Jurkat, Clone E6-1 (cell line): ENCODE measurements at regions not wholly inside any gene's neighbourhood (a gene's known extent, or its start where the extent isn't known, plus 50 kb on each side); places are given as distances from the start of the nearest gene placed in this dataset.

ENCODE experiments used
- DNase-seq: peaks from one replicate; pipeline ENCODE4 v3.0.0-alpha.2; 2011; ENCODE audit warnings: low read depth, low spot score
- H3K4me3 ChIP-seq: 2 replicates; pipeline ENCODE4 v1.5.1; 2011; ENCODE audit warnings: mild to moderate bottlenecking, low read length, control low read depth, moderate library complexity

- H3K4me3 ChIP-seq: no peak overlapping the region
- DNase-seq: no peak
Observed at GRCh38 chr11:97279341-97279740, 889.5 kb downstream of the JRKL start.

GRCh38 chr11:97280347-97280746 is 890.5 kb downstream of the JRKL start:
- no peak overlapping the region for H3K4me3 ChIP-seq
- DNase-seq: no peak

- H3K4me3 ChIP-seq: no peak overlapping the region
- DNase-seq: no peak
Observed at GRCh38 chr11:97289823-97290222, 900.0 kb downstream of the JRKL start.

- no peak for DNase-seq
- H3K4me3 ChIP-seq: no peak overlapping the region
Observed at GRCh38 chr11:97290464-97291041, 900.7 kb downstream of the JRKL start.

- peak; percentile 17 for DNase-seq
- H3K4me3 ChIP-seq: no peak overlapping the region
Observed at GRCh38 chr11:97296301-97296700, 906.5 kb downstream of the JRKL start.

- no peak overlapping the region for H3K4me3 ChIP-seq
- DNase-seq: no peak
Observed at GRCh38 chr11:97309291-97309690, 919.5 kb downstream of the JRKL start.

- no peak overlapping the region for H3K4me3 ChIP-seq
- no peak for DNase-seq
Observed at GRCh38 chr11:97325693-97326092, 935.9 kb downstream of the JRKL start.

GRCh38 chr11:97332271-97332670 is 942.5 kb downstream of the JRKL start:
- no peak overlapping the region for H3K4me3 ChIP-seq
- no peak for DNase-seq

- no peak for DNase-seq
- H3K4me3 ChIP-seq: no peak overlapping the region
Observed at GRCh38 chr11:97336064-97336463, 946.3 kb downstream of the JRKL start.

- H3K4me3 ChIP-seq: no peak overlapping the region
- DNase-seq: no peak
Observed at GRCh38 chr11:97345032-97345431, 955.2 kb downstream of the JRKL start.

- DNase-seq: no peak
- no peak overlapping the region for H3K4me3 ChIP-seq
Observed at GRCh38 chr11:97349201-97349600, 959.4 kb downstream of the JRKL start.

- no peak for DNase-seq
- H3K4me3 ChIP-seq: no peak overlapping the region
Observed at GRCh38 chr11:97351939-97352338, 962.1 kb downstream of the JRKL start.

GRCh38 chr11:97354026-97354425 is 964.2 kb downstream of the JRKL start:
- H3K4me3 ChIP-seq: no peak overlapping the region
- no peak for DNase-seq

GRCh38 chr11:97354576-97354975 is 964.8 kb downstream of the JRKL start:
- DNase-seq: no peak
- H3K4me3 ChIP-seq: no peak overlapping the region

GRCh38 chr11:97355230-97355629 is 965.4 kb downstream of the JRKL start:
- DNase-seq: no peak
- no peak overlapping the region for H3K4me3 ChIP-seq

- no peak for DNase-seq
- H3K4me3 ChIP-seq: no peak overlapping the region
Observed at GRCh38 chr11:97356144-97356543, 966.3 kb downstream of the JRKL start.

- no peak overlapping the region for H3K4me3 ChIP-seq
- DNase-seq: no peak
Observed at GRCh38 chr11:97359016-97359415, 969.2 kb downstream of the JRKL start.

GRCh38 chr11:97361812-97362378 is 972.1 kb downstream of the JRKL start:
- H3K4me3 ChIP-seq: no peak overlapping the region
- DNase-seq: no peak

GRCh38 chr11:97363331-97363730 is 973.5 kb downstream of the JRKL start:
- no peak for DNase-seq
- no peak overlapping the region for H3K4me3 ChIP-seq

- no peak overlapping the region for H3K4me3 ChIP-seq
- DNase-seq: no peak
Observed at GRCh38 chr11:97364047-97364446, 974.2 kb downstream of the JRKL start.

GRCh38 chr11:97367406-97368083 is 977.7 kb downstream of the JRKL start:
- no peak for DNase-seq
- no peak overlapping the region for H3K4me3 ChIP-seq
